Spleen (tissue), 11 donors: ENCODE measurements at regions not wholly inside any gene's neighbourhood (a gene's known extent, or its start where the extent isn't known, plus 50 kb on each side); places are given as distances from the start of the nearest gene placed in this dataset.
A peak's percentile ranks its signal among the peaks of the same experiment; 100 is the strongest.
"Not testable (repeated sequence)": the region's sequence is repeated elsewhere in the genome, so short reads cannot be mapped to it uniquely, and the experiment has no call there.

Experiments
- DNase-seq: peaks from one replicate; pipeline ENCODE4 v3.0.0-alpha.2; 2020
- H3K27ac ChIP-seq, 8 donors: fragments of 200-600 bp; sonication (generic) in 7 of 8; 1 replicate in 4 of 8; 2 replicates in 4 of 8; pipeline versions ENCODE4 v1.5.0 to v1.8.0; 2016 to 2021; ENCODE audit warnings: inconsistent platforms in 4 of 8, mild to moderate bottlenecking in 4 of 8, moderate library complexity in 1 of 8
- H3K27me3 ChIP-seq, 7 donors: fragments of 200-600 bp; sonication (generic) in 6 of 7; replicated peaks in 1 of 7; 1 replicate in 4 of 7; 2 replicates in 3 of 7; pipeline versions ENCODE4 v1.5.0 to v1.8.0; 2016 to 2021; ENCODE audit warnings: inconsistent platforms in 3 of 7, mild to moderate bottlenecking in 1 of 7
- H3K36me3 ChIP-seq, 6 donors: fragments of 200-600 bp; sonication (generic) in 5 of 6; 1 replicate in 4 of 6; 2 replicates in 2 of 6; pipeline versions ENCODE4 v1.5.0 to v1.8.0; 2016 to 2021; ENCODE audit warnings: inconsistent platforms in 2 of 6
- H3K4me1 ChIP-seq, 6 donors: fragments of 200-600 bp; sonication (generic) in 5 of 6; 1 replicate in 3 of 6; 2 replicates in 3 of 6; pipeline versions ENCODE4 v1.5.0 to v1.8.0; 2016 to 2021; ENCODE audit warnings: inconsistent platforms in 3 of 6
- H3K4me3 ChIP-seq, 8 donors: fragments of 200-600 bp; sonication (generic) in 7 of 8; 1 replicate in 4 of 8; 2 replicates in 4 of 8; pipeline versions ENCODE4 v1.5.0 to v1.8.0; 2016 to 2021; ENCODE audit warnings: inconsistent platforms in 4 of 8, mild to moderate bottlenecking in 4 of 8, moderate library complexity in 2 of 8
- H3K9me3 ChIP-seq, 8 donors: fragments of 200-600 bp; sonication (generic) in 7 of 8; 1 replicate in 4 of 8; 2 replicates in 4 of 8; pipeline versions ENCODE4 v1.5.0 to v1.8.0; 2016 to 2021; ENCODE audit warnings: inconsistent platforms in 4 of 8
- POLR2A ChIP-seq, 3 donors: fragments of 450-650 bp; IDR thresholded peaks; one replicate each; pipeline ENCODE4 v1.5.1; 2017; ENCODE audit warnings: antibody characterized with exemption in 3 of 3, mild to moderate bottlenecking in 1 of 3
- POLR2AphosphoS5 ChIP-seq, 3 donors: sonication (generic); formaldehyde crosslinking; IDR thresholded peaks; one replicate each; pipeline ENCODE4 v1.5.1; 2017; ENCODE audit warnings: antibody characterized with exemption in 3 of 3
- WGBS, 5 donors: extraction: QIAGEN DNeasy Blood & Tissue Kit in 3 of 5; methylation state at CpG; one replicate each; pipeline versions ENCODE4 v1.1.5 to v1.1.7; 2013 to 2018; 5-methylcytosine and 5-hydroxymethylcytosine counted together
- intact Hi-C: fragments of 100-400 bp; cut with DNase I; formaldehyde crosslinking; loops from one replicate; pipeline ENCODE4 v1.15.0; 2023; ENCODE audit warnings: low total_unique reads
- TF ChIP-seq, protein P1 (sequence below), 11 experiments: fragments of 200-600 bp in 7 of 11; fragments of 450-650 bp in 4 of 11; sonication (generic) in 4 of 11; IDR thresholded peaks in 8 of 11; conservative IDR thresholded peaks in 3 of 11; 1 replicate in 7 of 11; 2 replicates in 4 of 11; pipeline versions ENCODE4 v1.4.0 to v1.8.0; 2016 to 2021; ENCODE audit warnings: antibody characterized with exemption in 11 of 11, inconsistent platforms in 4 of 11, mild to moderate bottlenecking in 1 of 11
- donor health status: healthy with polysubstance abuse.
- donor health status: DM: no; HTN: no; CAD: no; lungs with moderate emphysema.
- donor health status: DM: no; HTN: no; CAD: no.
- donor health status: Bipolar disorder and iron deficiency.
- donor health status: healthy.
- donor health status: DM: no; HTN: no; CAD: no.
- donor health status: DM: yes; HTN: yes; CAD: no.

DNA sequence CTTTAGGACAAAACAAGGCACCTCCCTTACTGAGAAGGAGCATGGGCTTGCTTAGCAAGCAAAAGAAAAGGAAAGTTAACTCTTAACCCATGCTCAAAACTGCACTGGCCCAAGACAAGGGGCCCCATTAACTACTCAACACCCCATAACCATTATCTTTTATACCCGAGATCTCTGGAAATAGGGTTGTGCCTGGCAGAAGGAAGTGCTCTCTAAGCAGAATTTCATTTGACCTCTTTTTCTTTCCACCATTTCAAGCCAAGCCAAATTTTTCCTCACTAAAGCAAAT, 167.2 kb downstream of the RASEF start:
- H3K4me1 ChIP-seq, result no peaks in the 10 kb centered on the region
- peaks cover 0 to 2% (median 0%) of the 10 kb centered on the region in 6 donors for H3K36me3 ChIP-seq
- no peaks in the 10 kb centered on the region for H3K27me3 ChIP-seq
- DNase-seq, result no peak
- no peaks in the 10 kb centered on the region for H3K9me3 ChIP-seq
- no peak overlapping the region for H3K4me3 ChIP-seq
- H3K27ac ChIP-seq, result no peak overlapping the region
- 52 to 78% (median 67%) methylated on average over 1 of the region's 1 CpG for WGBS, 5 donors
- intact Hi-C loops, result no loop called here
- TF ChIP-seq, protein P1, sequence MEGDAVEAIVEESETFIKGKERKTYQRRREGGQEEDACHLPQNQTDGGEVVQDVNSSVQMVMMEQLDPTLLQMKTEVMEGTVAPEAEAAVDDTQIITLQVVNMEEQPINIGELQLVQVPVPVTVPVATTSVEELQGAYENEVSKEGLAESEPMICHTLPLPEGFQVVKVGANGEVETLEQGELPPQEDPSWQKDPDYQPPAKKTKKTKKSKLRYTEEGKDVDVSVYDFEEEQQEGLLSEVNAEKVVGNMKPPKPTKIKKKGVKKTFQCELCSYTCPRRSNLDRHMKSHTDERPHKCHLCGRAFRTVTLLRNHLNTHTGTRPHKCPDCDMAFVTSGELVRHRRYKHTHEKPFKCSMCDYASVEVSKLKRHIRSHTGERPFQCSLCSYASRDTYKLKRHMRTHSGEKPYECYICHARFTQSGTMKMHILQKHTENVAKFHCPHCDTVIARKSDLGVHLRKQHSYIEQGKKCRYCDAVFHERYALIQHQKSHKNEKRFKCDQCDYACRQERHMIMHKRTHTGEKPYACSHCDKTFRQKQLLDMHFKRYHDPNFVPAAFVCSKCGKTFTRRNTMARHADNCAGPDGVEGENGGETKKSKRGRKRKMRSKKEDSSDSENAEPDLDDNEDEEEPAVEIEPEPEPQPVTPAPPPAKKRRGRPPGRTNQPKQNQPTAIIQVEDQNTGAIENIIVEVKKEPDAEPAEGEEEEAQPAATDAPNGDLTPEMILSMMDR (IDR thresholded peaks at IDR 0.05 in 8 of 11, conservative IDR thresholded peaks at IDR 0.05 in 3 of 11), result no peak
- TF ChIP-seq POLR2A (IDR thresholded peaks at IDR 0.05), result no peak
- TF ChIP-seq POLR2AphosphoS5 (IDR thresholded peaks at IDR 0.05), result no peak

DNA sequence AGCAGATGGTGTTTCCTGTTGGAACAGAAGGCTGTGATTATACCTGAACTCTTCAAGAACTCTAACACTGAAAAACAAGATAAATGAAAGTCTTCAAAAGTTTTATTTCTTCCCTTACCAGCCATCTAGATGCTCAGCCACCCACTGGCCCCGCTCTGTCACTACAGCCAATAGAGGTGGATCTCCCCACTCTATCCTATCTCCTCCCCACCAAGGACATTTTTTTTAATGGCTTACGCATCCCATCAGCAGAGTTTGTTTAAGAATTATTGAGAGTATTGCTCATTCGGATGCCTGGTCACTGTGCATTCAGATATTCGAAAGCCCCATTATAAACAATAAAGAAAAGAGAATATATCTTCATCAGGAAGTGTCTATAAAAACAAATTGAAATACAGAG, 159.4 kb downstream of the RASEF start:
- intact Hi-C loops, result no loop called here
- Histone ChIP-seq H3K27ac (peak overlapping the region in 4 of 8 donors; percentile 8 to 55 (median 20)), H3K36me3 (no peaks in the 10 kb centered on the region), H3K9me3 (no peaks in the 10 kb centered on the region), H3K27me3 (no peaks in the 10 kb centered on the region), H3K4me3 (no peak overlapping the region), H3K4me1 (no peaks in the 10 kb centered on the region)
- no peak for DNase-seq
- WGBS, 5 donors, result 57 to 80% (median 72%) methylated on average over 4 of the region's 4 CpGs
- no peak for TF ChIP-seq POLR2A (IDR thresholded peaks at IDR 0.05)
- TF ChIP-seq, protein P1 (IDR thresholded peaks at IDR 0.05 in 8 of 11, conservative IDR thresholded peaks at IDR 0.05 in 3 of 11), result peak in 3 of 11 experiments; percentile 5 to 22 (median 12)

DNA sequence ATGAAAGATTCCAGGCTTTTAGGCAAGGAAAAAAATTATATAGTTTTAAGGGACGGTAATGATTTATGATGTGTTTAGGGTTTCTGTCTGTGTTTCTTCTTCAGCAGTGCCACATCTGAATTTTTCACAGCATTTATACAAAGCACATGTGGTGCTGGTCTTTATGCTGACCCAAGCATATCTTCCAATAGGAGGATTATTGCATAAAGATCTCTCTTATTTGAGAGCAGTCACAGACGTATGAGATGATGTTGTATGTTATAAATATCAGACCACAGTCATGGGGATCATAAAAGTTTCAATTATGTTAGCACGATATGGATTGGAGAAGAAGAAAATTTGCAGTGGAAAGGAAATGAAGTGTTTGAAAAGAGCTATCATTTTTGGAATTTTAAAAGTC, 150.9 kb downstream of the RASEF start:
- no peaks in the 10 kb centered on the region for H3K27me3 ChIP-seq
- intact Hi-C loops, result no loop called here
- TF ChIP-seq POLR2AphosphoS5 (IDR thresholded peaks at IDR 0.05) (no peak), POLR2A (IDR thresholded peaks at IDR 0.05) (no peak)
- TF ChIP-seq, protein P1 (IDR thresholded peaks at IDR 0.05 in 8 of 11, conservative IDR thresholded peaks at IDR 0.05 in 3 of 11), result no peak

DNA sequence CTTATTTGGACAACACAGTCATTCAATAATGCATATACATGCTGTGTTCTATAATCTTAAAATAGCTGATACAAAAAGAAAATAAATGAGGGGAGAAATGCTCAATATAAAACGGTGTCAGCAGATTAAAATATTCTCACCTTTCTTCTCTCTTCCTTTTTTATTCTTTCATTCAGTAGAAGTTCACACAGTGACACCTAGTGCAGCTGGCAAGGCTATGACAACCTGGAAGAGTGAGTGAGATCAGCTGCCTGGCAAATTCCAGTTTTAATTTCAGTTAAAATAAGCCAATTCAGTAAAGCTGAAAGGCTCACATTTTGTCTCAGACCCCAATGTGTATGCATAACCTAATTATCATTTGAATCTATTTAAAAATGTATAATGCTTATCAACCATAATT, 150.3 kb downstream of the RASEF start:
- no peak for TF ChIP-seq POLR2A (IDR thresholded peaks at IDR 0.05)
- TF ChIP-seq, protein P1 (IDR thresholded peaks at IDR 0.05 in 8 of 11, conservative IDR thresholded peaks at IDR 0.05 in 3 of 11), result no peak
- TF ChIP-seq POLR2AphosphoS5 (IDR thresholded peaks at IDR 0.05), result no peak
- intact Hi-C loops, result no loop called here
- Histone ChIP-seq H3K27ac (no peak overlapping the region), H3K4me3 (no peak overlapping the region), H3K4me1 (no peaks in the 10 kb centered on the region), H3K27me3 (no peaks in the 10 kb centered on the region), H3K36me3 (no peaks in the 10 kb centered on the region), H3K9me3 (peaks cover 0 to 29% (median 23%) of the 10 kb centered on the region in 8 donors)
- no peak for DNase-seq
- 6 to 26% (median 9%) methylated on average over 1 of the region's 1 CpG for WGBS, 5 donors

More for the DNA sequence above, 150.9 kb downstream of the RASEF start:
- no peaks in the 10 kb centered on the region for H3K4me1 ChIP-seq
- peaks cover 0 to 23% (median 19%) of the 10 kb centered on the region in 8 donors for H3K9me3 ChIP-seq
- no peak overlapping the region for H3K27ac ChIP-seq
- H3K36me3 ChIP-seq, result no peaks in the 10 kb centered on the region
- no peak for DNase-seq
- H3K4me3 ChIP-seq, result no peak overlapping the region
- whole genome bisulfite sequencing, 5 donors, result 67 to 83% (median 74%) methylated on average over 3 of the region's 3 CpGs

DNA sequence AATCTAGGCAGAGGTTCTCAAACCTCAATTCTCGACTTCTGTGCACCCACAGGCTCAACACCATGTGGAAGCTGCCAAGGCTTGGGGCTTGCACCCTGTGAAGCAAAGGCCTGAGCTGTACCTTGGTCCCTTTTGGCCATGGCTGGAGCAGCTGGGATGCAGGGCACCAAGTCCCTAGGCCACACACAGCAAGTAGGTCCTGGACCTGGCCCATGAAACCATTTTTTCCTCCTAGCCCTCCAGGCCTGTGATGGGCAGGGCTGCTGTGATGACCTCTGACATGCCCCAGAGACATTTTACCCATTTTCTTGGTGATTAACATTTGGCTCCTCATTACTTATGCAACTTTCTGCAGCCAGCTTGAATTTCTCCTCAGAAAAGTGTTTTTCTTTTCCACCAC, 146.7 kb downstream of the RASEF start:
- intact Hi-C loops, H3K36me3 ChIP-seq, H3K4me3 ChIP-seq, H3K27ac ChIP-seq, H3K4me1 ChIP-seq, DNase-seq, H3K27me3 ChIP-seq: not testable (repeated sequence)
- H3K9me3 ChIP-seq, result peaks cover 0 to 32% (median 23%) of the 10 kb centered on the region in 8 donors
- 52 to 77% (median 62%) methylated on average over 1 of the region's 1 CpG for WGBS, 5 donors
